ENCODE measurements at regions not wholly inside any gene's neighbourhood (a gene's known extent, or its start where the extent isn't known, plus 50 kb on each side); places are given as distances from the start of the nearest gene placed in this dataset.

DNA sequence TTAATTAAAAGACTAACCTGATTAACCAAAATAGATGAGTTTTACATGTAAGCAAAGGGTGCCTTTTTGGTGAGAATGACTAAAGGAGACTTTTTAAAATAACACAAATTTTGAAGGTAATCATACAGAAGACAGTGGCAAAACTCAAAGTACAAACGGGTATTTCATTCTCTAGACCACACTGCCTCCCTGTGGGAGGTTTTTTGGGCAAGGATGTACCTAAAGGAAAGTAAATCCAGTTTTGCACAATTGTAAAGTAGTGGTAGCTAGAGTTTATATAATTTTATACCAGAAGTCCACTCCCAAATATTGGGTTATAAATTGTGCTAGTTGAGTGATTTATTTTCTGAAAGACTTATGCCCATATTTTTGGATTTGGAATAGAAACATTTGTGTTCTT, 201.0 kb downstream of the PAPSS1 start:
- Histone ChIP-seq H3K4me3 (ENCODE audit: low read length) (no peak overlapping the region), H3K27me3 (ENCODE audit: control insufficient read depth, insufficient read depth, low read length, poor library complexity, severe bottlenecking) (no peaks in the 10 kb centered on the region), H3K9ac (ENCODE audit: extremely low read depth, low read length, poor library complexity, severe bottlenecking) (no peak overlapping the region), H3K27ac (ENCODE audit: low read depth, low read length) (no peak overlapping the region), H3K4me1 (ENCODE audit: control insufficient read depth, insufficient read depth, low read length) (no peaks in the 10 kb centered on the region), H3K36me3 (ENCODE audit: control insufficient read depth, insufficient read depth, low read length) (no peaks in the 10 kb centered on the region), H3K9me3 (ENCODE audit: control insufficient read depth, low read length) (peaks cover 19% of the 10 kb centered on the region)
- H3K9me3 Mint-ChIP-seq = peaks cover 26% of the 10 kb centered on the region
- no peaks in the 10 kb centered on the region for H3K36me3 Mint-ChIP-seq (ENCODE audit: low read depth)
- no peaks in the 10 kb centered on the region for H3K4me1 Mint-ChIP-seq
- TF ChIP-seq, protein P1, sequence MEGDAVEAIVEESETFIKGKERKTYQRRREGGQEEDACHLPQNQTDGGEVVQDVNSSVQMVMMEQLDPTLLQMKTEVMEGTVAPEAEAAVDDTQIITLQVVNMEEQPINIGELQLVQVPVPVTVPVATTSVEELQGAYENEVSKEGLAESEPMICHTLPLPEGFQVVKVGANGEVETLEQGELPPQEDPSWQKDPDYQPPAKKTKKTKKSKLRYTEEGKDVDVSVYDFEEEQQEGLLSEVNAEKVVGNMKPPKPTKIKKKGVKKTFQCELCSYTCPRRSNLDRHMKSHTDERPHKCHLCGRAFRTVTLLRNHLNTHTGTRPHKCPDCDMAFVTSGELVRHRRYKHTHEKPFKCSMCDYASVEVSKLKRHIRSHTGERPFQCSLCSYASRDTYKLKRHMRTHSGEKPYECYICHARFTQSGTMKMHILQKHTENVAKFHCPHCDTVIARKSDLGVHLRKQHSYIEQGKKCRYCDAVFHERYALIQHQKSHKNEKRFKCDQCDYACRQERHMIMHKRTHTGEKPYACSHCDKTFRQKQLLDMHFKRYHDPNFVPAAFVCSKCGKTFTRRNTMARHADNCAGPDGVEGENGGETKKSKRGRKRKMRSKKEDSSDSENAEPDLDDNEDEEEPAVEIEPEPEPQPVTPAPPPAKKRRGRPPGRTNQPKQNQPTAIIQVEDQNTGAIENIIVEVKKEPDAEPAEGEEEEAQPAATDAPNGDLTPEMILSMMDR (conservative IDR thresholded peaks at IDR 0.05) = peak; percentile 86
- H3K27me3 Mint-ChIP-seq (ENCODE audit: insufficient read depth) = no peaks in the 10 kb centered on the region
- 29% methylated on average over 1 of the region's 1 CpG; no CpG with 5 or more reads in 1 of the 2 experiments for WGBS, 2 experiments (ENCODE audit: insufficient coverage in 1 of 2, insufficient read length in 1 of 2)
- no peak overlapping the region for H3K27ac Mint-ChIP-seq
- peak; percentile 68 for DNase-seq
- no peak overlapping the region for H3K4me3 Mint-ChIP-seq

DNA sequence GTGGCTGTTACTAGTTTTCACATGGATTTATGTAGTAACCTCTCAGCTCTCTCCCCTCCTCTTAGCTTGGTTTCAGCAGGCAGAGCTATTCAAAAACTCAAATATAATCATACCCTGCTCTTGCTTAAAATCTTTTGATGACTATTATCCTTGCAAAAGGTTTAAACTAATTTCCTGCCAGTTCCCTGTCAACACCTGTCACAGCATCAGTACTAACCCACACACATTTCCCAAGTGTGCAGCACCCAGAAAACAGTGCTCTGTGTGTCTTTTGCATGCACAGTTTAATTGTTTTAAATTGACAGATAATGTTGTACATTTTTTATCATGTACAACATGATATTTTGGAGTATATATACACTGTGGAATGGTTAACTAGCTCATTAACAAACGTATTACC, 202.0 kb downstream of the PAPSS1 start:
- Mint-ChIP-seq H3K4me1 (no peaks in the 10 kb centered on the region), H3K36me3 (ENCODE audit: low read depth) (no peaks in the 10 kb centered on the region), H3K9me3 (peaks cover 28% of the 10 kb centered on the region), H3K27me3 (ENCODE audit: insufficient read depth) (no peaks in the 10 kb centered on the region), H3K4me3 (no peak overlapping the region), H3K27ac (no peak overlapping the region)
- DNase-seq = no peak
- Histone ChIP-seq H3K9ac (ENCODE audit: extremely low read depth, low read length, poor library complexity, severe bottlenecking) (no peak overlapping the region), H3K27me3 (ENCODE audit: control insufficient read depth, insufficient read depth, low read length, poor library complexity, severe bottlenecking) (no peaks in the 10 kb centered on the region), H3K4me1 (ENCODE audit: control insufficient read depth, insufficient read depth, low read length) (no peaks in the 10 kb centered on the region), H3K4me3 (ENCODE audit: low read length) (no peak overlapping the region), H3K9me3 (ENCODE audit: control insufficient read depth, low read length) (peaks cover 19% of the 10 kb centered on the region), H3K36me3 (ENCODE audit: control insufficient read depth, insufficient read depth, low read length) (no peaks in the 10 kb centered on the region), H3K27ac (ENCODE audit: low read depth, low read length) (no peak overlapping the region)
- TF ChIP-seq, protein P1 (conservative IDR thresholded peaks at IDR 0.05) = no peak
- 100% methylated on average over 1 of the region's 1 CpG; no CpG with 5 or more reads in 1 of the 2 experiments for WGBS, 2 experiments (ENCODE audit: insufficient coverage in 1 of 2, insufficient read length in 1 of 2)

DNA sequence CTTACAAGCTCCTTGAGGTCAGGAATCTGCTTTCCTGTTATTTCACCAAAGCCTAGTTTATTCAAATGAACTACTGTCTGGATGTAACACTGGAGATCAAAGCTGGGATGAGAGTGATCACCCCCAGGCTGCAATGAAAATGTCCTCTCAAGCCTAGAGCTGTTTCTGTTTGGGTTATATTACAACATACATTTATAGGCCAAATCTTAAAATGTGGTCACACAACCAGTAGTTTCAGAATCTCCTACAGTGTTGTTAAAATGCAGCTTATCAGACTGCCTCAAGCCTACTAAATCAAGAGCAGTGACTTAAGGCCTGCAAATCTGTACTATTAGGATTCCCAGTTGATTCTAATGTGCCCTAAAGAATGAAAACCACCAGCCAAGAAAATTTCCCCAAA, 207.5 kb downstream of the PAPSS1 start:
- Mint-ChIP-seq H3K27ac (no peak overlapping the region), H3K9me3 (peaks cover 28% of the 10 kb centered on the region), H3K4me3 (no peak overlapping the region), H3K36me3 (ENCODE audit: low read depth) (no peaks in the 10 kb centered on the region), H3K4me1 (no peaks in the 10 kb centered on the region), H3K27me3 (ENCODE audit: insufficient read depth) (no peaks in the 10 kb centered on the region)
- TF ChIP-seq, protein P1 (conservative IDR thresholded peaks at IDR 0.05) = no peak
- no peaks in the 10 kb centered on the region for H3K36me3 ChIP-seq (ENCODE audit: control insufficient read depth, insufficient read depth, low read length)
- no peak overlapping the region for H3K27ac ChIP-seq (ENCODE audit: low read depth, low read length)
- no peak for DNase-seq
- H3K4me3 ChIP-seq (ENCODE audit: low read length) = no peak overlapping the region
- H3K9me3 ChIP-seq (ENCODE audit: control insufficient read depth, low read length) = peaks cover 19% of the 10 kb centered on the region
- no peaks in the 10 kb centered on the region for H3K4me1 ChIP-seq (ENCODE audit: control insufficient read depth, insufficient read depth, low read length)
- H3K9ac ChIP-seq (ENCODE audit: extremely low read depth, low read length, poor library complexity, severe bottlenecking) = no peak overlapping the region
- H3K27me3 ChIP-seq (ENCODE audit: control insufficient read depth, insufficient read depth, low read length, poor library complexity, severe bottlenecking) = no peaks in the 10 kb centered on the region

Data from endodermal cell (in vitro differentiated cells).